ENCODE measurements at regions not wholly inside any gene's neighbourhood (a gene's known extent, or its start where the extent isn't known, plus 50 kb on each side); places are given as distances from the start of the nearest gene placed in this dataset.

DNA sequence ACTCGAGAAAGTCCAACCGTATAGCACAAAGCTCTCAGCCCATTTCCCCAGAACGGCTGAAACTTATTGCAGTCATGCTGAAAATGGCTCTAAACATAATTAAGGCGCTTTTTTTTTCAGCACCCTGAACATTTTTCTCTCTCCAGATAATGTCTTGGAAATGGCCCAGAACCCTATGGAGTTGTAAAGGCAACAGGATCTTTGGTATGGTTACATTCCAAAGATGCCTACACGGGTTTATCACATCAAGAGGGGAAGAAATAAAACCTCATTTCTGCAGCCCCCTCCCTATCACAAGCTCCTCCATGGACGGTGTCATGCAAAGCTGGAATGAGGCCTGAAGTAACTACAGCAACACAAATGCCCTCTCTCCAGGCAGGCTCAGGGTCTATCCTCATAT, 126.4 kb upstream of the GALNT2 start (continued):
- TF ChIP-seq, protein P1, sequence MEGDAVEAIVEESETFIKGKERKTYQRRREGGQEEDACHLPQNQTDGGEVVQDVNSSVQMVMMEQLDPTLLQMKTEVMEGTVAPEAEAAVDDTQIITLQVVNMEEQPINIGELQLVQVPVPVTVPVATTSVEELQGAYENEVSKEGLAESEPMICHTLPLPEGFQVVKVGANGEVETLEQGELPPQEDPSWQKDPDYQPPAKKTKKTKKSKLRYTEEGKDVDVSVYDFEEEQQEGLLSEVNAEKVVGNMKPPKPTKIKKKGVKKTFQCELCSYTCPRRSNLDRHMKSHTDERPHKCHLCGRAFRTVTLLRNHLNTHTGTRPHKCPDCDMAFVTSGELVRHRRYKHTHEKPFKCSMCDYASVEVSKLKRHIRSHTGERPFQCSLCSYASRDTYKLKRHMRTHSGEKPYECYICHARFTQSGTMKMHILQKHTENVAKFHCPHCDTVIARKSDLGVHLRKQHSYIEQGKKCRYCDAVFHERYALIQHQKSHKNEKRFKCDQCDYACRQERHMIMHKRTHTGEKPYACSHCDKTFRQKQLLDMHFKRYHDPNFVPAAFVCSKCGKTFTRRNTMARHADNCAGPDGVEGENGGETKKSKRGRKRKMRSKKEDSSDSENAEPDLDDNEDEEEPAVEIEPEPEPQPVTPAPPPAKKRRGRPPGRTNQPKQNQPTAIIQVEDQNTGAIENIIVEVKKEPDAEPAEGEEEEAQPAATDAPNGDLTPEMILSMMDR (IDR thresholded peaks at IDR 0.05) = no peak
- TF ChIP-seq, protein P2, sequence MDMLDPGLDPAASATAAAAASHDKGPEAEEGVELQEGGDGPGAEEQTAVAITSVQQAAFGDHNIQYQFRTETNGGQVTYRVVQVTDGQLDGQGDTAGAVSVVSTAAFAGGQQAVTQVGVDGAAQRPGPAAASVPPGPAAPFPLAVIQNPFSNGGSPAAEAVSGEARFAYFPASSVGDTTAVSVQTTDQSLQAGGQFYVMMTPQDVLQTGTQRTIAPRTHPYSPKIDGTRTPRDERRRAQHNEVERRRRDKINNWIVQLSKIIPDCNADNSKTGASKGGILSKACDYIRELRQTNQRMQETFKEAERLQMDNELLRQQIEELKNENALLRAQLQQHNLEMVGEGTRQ (IDR thresholded peaks at IDR 0.05; ENCODE audit: borderline replicate concordance, low read depth, low read length) = no peak
- TF ChIP-seq GABPA (IDR thresholded peaks at IDR 0.05; ENCODE audit: low read depth) (no peak), RXRA (IDR thresholded peaks at IDR 0.05; ENCODE audit: borderline replicate concordance, low read depth) (no peak), MEF2A (IDR thresholded peaks at IDR 0.05; ENCODE audit: borderline replicate concordance, low read depth) (no peak), POLR2AphosphoS5 (IDR thresholded peaks at IDR 0.05; ENCODE audit: low read depth, low read length) (no peak)

DNA sequence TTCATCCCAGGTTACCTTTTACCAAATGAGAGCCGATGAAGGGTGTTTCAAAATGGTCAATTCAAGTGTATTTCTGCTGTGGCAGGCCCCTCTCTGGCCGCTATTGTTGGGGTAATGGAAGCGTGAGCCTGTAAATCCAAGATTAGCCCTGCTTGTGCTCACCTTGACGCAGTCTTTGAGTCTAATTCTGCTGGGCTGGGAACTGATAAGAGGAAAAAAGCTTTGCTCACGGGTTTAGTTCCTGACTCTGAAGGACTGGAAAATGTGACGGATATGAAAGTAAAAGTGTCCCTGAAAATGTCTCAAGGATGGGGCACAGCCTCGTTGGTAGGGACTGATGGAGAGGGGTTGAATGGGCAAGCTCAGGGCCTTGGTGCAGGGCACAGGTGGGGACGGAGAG, 125.9 kb upstream of the GALNT2 start:
- no peak for DNase-seq
- no peaks in the 10 kb centered on the region for H3K9me2 ChIP-seq
- H4K20me1 ChIP-seq (ENCODE audit: insufficient read depth) = no peaks in the 10 kb centered on the region
- no peaks in the 10 kb centered on the region for H3K79me2 ChIP-seq (ENCODE audit: insufficient read depth)
- no peaks in the 10 kb centered on the region for H3F3A ChIP-seq (replicated peaks; ENCODE audit: insufficient read depth)
- H3K27ac ChIP-seq (ENCODE audit: low read depth in 2 of 2, low read length in 1 of 2) = no peak overlapping the region
- CTCF ChIA-PET = interaction anchor here (0.6 kb wide), 1 partner anchor 24 kb away, joined by 3 read pairs; no protein-coding TSS in a partner anchor
- no peaks in the 10 kb centered on the region for H3K9me3 ChIP-seq
- TF ChIP-seq SMC3 (IDR thresholded peaks at IDR 0.05; ENCODE audit: low read depth, low read length) (no peak), MEF2A (IDR thresholded peaks at IDR 0.05; ENCODE audit: borderline replicate concordance, low read depth) (no peak), RCOR1 (IDR thresholded peaks at IDR 0.05; ENCODE audit: low read length) (no peak), EZH2phosphoT487 (IDR thresholded peaks at IDR 0.05; ENCODE audit: borderline replicate concordance, low read depth) (no peak)
- H3K36me3 ChIP-seq (replicated peaks in 1 of 2; ENCODE audit: control insufficient read depth in 1 of 2, insufficient read depth in 2 of 2, low read length in 1 of 2) = no peaks in the 10 kb centered on the region
- H3K9ac ChIP-seq = no peak overlapping the region
- H3K4me1 ChIP-seq (ENCODE audit: control insufficient read depth in 1 of 2, insufficient read depth in 2 of 2, low read depth in 1 of 2, low read length in 1 of 2) = peaks cover 10 to 55% of the 10 kb centered on the region in 2 experiments; a peak in 3 of 4 replicates
- H3K27me3 ChIP-seq (ENCODE audit: insufficient read depth) = no peaks in the 10 kb centered on the region
- H3K4me2 ChIP-seq = no peak overlapping the region
- no peak overlapping the region for H3K4me3 ChIP-seq (ENCODE audit: low read depth in 2 of 2, low read length in 1 of 2)
- POLR2A ChIA-PET = no interaction called here
- H2AFZ ChIP-seq (ENCODE audit: low read depth) = no peak overlapping the region
- WGBS (ENCODE audit: low lambda C conversion rate) = 53% methylated on average over 8 of the region's 8 CpGs

DNA sequence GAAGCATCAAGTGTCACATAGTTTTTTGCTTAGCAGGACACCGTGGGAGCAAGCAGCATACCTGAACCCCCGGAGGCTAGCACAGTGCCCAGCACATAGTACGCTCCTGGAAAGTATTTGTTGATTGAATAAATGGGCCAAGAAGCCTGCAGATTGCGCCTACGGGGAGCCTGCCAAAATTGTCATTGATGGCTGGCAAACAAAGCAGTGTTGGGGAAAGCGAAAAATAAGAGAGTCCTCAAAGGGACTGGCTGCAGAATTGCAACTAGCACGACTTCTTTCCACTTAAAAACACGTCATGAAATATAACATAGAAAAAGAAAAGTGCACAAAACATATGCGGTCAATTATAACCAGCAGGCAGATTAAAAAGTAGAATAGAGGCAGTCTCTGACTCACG, 125.2 kb upstream of the GALNT2 start:
- Histone ChIP-seq H3K9me3 (no peaks in the 10 kb centered on the region), H4K20me1 (ENCODE audit: insufficient read depth) (no peaks in the 10 kb centered on the region), H3K79me2 (ENCODE audit: insufficient read depth) (no peaks in the 10 kb centered on the region), H3K4me1 (ENCODE audit: control insufficient read depth in 1 of 2, insufficient read depth in 2 of 2, low read depth in 1 of 2, low read length in 1 of 2) (peaks cover 10 to 55% of the 10 kb centered on the region in 2 experiments; a peak in 3 of 4 replicates), H3K4me2 (no peak overlapping the region), H3F3A (replicated peaks; ENCODE audit: insufficient read depth) (no peaks in the 10 kb centered on the region), H3K4me3 (ENCODE audit: low read depth in 2 of 2, low read length in 1 of 2) (no peak overlapping the region), H2AFZ (ENCODE audit: low read depth) (no peak overlapping the region), H3K27ac (ENCODE audit: low read depth in 2 of 2, low read length in 1 of 2) (peak overlapping the region in 1 of 2 experiments; percentile 94; a peak in 2 of 4 replicates), H3K9ac (no peak overlapping the region), H3K36me3 (replicated peaks in 1 of 2; ENCODE audit: control insufficient read depth in 1 of 2, insufficient read depth in 2 of 2, low read length in 1 of 2) (no peaks in the 10 kb centered on the region), H3K27me3 (ENCODE audit: insufficient read depth) (no peaks in the 10 kb centered on the region), H3K9me2 (no peaks in the 10 kb centered on the region)
- 49% methylated on average over 10 of the region's 10 CpGs for WGBS (ENCODE audit: low lambda C conversion rate)
- no peak for DNase-seq
- CTCF ChIA-PET = no interaction called here
- TF ChIP-seq TEAD4 (IDR thresholded peaks at IDR 0.05; ENCODE audit: borderline replicate concordance, insufficient read depth) (no peak), JUND (IDR thresholded peaks at IDR 0.05) (no peak), ELF1 (IDR thresholded peaks at IDR 0.05) (no peak)
- POLR2A ChIA-PET = no interaction called here

Data from SK-N-SH (cell line).